Stimulated activated CD4-positive, alpha-beta T cell treated with anti-CD3 and anti-CD28 coated beads, Interleukin-4, amount 100 ng/mL, for 1 hour (primary cell): ENCODE measurements at regions not wholly inside any gene's neighbourhood (a gene's known extent, or its start where the extent isn't known, plus 50 kb on each side); places are given as distances from the start of the nearest gene placed in this dataset.
"Not testable (repeated sequence)": the region's sequence is repeated elsewhere in the genome, so short reads cannot be mapped to it uniquely, and the experiment has no call there.

Experiments
- DNase-seq: peaks from one replicate; pipeline ENCODE4 v3.0.0-alpha.2; 2020

DNA sequence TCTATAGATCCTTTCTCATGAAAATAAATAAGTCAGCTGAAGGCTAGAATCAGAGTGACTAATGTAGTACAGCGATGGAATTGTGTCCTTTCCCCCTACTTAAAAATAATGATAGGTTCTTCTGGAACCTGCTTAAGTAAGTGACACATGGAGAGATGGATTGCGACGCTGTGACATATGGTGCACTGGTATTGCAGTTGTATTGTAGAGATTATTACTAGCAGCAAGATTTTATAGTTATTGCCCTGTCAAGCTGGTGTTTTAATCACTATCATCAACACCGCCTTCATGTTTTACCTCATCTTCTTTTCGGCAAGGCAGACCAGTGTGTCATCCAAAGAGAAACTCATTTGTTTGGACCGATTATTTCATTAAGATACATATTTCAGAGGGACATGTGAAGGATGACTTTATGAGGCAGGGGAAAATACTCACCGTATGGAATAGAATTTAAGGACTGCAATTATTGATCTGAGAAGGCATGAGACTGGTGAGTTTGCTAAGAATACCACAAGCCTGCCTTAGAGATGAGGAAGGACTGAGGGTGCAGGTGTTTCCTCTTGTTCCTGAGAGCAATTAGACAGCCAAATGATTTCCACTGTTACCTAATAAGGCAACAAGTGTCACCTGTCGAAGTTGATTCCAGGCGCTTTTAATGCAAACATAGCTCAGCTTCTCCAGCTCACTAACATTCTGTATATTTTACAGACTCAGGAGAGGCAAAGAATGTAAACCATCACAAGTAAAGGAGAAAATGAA lies 1855.5 kb downstream of the MAT2B start:
- DNase-seq: no peak

DNA sequence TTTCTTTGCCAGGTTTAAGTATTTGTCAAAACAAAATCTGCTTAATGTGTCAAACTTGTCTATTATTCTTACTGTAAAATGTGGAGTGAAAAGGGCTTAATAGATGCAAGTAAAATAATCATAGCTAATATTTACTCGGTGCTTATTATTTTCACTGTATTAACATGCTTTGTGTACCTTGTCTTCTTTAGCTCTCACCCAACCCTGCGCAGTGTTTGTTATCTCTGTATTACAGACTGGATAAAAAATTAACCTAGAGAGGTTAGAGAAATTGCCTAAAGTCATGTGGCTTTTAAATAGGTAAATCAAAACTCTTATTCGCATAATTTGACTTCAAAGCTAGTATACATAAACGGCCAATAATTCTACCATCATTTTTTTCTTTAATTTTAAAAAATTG lies 1864.8 kb downstream of the MAT2B start:
- DNase-seq: no peak

DNA sequence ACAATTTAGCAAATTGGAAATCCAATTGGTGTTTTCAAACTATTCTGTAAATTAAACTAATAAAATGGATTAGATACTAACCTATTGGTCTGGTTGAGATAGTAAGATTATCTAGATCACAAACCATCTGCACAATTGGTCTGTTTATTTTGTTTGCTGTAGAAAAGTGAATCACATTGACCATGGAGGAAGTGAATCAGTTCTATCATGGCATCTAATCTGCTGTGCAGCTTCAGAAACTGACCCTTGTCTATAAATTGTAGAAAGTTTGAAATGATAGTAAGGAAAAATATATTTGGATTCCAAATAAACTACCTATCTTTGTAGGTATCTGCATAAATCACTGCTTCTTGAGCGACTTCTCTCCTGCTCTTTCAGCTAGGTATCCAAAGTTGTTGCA lies 1865.4 kb downstream of the MAT2B start:
- no peak for DNase-seq

DNA sequence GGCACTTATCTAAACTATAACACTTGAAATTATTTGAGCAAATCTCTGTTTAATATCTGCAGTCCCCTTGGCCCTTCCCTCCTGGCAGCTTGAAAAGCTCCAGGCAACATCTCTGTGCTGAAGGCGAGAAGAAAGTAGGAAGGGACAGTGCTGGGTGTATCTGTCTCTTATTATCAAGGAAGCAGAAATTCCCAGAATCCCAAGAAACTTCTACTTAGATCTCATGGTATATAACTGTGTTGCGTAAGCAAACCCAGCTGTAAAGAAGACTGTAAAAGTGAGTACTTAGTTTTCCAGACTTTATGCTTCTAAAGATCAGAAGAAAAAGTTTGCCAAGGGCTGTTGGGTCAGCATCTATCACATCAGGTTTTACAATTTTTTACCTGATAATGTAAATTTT lies 1869.8 kb downstream of the MAT2B start:
- DNase-seq: no peak

DNA sequence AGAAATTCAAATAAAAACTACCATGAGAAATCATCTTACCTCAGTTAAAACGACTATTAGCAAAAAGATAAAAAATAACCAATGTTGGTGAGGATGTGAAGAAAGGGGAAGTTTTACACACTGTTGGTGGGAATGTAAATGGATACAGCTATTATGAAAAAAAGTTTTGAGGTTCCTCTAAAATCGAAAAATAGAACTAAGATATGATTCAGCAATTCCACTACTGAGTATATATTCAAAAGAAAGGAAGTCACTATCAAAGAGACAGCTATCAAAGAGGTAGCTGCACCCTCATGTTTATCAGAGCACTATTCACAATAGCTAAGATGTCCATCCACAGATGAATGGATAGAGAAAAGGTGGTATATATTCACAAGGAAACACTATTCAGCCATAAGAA lies 1888.4 kb downstream of the MAT2B start:
- no peak for DNase-seq

DNA sequence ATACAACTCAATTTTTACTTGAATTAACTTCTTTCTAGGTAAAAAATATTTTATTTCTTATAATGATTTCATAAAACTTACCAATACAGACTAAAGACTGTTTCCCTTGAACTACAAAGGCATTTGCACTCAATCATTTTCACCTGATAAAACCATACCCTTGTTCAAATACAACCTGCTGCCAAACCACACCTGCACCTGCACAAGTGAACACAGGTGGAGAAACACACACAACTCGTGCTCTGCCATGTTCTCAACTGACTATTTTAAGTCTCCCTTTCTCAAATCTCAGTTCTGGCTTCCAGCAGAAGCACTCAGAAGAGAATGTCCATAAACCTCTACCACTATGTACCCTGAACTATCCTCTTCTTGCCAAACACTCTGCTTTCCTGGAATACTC lies 1892.1 kb downstream of the MAT2B start:
- no peak for DNase-seq

DNA sequence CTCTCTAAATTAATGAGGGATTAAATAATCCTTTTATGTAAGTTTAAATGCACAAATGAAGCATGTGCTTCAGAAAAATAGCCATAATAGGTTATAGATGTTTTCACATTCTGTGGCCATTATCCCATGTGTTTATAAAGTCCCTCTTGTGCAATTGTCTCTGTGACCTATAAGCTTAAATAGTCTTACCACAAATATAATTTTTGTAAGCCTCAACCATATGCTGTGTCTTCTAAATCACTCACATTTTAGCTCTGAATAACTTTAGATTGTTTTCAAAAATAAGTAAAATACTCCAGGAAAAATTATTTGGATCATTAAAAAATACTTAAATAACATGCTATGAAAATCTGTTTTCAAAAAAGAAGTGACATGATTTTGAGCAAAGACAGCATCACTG lies 1894.7 kb downstream of the MAT2B start:
- no peak for DNase-seq

DNA sequence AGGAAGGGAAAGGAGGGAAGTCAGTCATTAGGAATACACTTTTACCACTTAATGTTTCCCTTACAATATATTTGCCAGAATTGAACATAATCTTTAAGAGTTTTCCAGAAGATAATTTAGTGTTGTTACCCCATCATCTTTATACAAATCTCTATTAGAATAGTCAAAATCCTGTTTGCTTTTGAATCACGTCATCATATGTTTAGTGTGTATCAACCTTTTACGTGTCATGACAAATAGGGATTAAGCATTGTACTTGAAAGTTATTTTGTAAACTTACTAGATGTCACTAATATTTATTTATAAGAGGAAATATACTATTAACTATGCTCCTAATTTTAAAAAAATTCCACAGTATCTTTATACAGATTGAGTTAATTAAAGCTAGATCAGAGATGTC lies 1899.5 kb downstream of the MAT2B start:
- no peak for DNase-seq

DNA sequence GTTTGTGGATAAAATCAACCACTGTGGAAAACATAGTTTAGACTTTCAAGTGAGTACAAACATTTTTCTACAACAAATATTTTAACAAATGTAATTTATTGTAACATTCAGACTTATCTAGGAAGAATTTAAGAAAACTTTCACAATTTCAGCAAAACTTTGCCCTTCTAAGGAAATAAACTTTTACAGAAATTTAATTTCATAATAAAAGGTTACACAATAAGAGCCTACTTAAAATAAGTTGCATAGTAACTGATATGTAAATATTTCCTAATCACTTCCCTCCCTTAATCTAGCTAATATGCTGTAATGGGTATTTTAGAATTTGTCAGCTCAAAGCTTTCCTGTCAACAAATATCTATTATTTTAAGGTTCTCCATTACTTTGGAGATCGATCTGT lies 1899.9 kb downstream of the MAT2B start:
- no peak for DNase-seq

DNA sequence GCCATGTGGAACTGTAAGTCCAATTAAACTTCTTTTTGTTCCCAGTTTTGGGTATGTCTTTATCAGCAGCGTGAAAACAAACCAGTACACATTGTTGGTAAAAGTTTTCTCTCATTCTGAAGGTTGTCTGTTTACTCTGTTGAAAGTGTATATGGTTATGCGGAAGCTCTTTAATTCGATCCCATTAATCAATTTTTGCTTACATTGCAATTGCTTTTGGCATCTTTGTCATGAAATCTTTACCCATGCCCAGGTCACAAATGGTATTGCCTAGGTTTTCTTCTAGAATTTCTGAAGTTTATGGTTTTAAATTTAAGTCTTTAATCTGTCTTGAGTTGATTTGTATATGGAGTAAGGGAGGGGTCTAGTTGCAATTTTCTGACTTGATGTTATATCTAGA lies 1901.9 kb downstream of the MAT2B start:
- no peak for DNase-seq

DNA sequence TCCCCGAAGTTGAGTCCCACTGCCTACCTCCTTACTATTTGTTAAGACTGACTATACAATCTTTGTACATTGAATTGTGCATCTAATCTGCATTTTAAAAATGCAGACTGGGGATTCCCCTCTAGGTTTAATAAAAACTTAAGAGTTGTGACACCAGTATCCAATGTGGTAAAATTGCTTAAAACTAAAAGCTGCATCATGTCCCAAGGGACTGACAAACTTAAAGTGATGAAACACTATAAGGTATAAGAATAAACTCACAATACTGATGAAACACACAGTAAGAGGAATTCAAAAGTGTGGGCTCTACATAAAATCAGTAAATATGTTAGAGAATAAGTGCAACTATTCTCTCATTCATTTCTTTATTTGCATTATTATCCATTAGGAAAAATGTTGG lies 1905.1 kb downstream of the MAT2B start:
- DNase-seq: no peak

DNA sequence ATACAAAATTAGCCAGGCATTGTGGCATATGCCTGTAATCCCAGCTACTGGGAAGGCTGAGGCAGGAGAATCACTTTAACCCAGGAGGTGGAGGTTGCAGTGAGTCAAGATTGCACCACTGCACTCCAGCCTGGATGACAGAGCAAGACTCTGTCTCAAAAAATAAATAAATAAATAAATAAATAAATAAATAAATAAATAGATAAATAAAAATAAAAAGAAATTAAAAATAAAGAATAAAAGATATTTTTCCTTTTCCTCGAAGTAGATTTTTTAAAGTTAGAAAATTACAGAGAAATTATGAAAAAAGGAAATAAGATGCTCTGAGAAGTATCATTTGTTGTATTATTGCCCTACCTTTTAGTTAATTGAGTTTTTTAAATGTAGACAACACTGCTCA lies 1906.1 kb downstream of the MAT2B start:
- not testable (repeated sequence) for DNase-seq

DNA sequence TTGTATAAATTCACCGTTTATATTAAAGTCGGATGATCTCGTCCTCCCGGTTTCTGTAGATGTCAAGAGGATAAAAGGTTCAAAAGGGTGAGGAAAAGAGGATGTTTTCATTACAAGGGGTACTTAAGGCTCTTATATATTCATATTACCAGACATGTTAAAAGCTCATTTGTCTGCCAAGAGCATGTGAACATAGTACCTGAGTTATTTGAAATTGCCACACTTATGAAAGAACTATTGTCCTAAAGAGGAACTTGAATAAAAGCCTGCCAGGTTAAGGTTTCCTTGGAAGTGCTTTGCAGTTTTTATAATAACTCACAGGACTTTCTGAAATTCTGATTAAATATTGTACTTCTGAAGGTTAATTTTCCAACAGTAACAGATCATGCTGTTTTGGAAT lies 1915.1 kb downstream of the MAT2B start:
- no peak for DNase-seq

DNA sequence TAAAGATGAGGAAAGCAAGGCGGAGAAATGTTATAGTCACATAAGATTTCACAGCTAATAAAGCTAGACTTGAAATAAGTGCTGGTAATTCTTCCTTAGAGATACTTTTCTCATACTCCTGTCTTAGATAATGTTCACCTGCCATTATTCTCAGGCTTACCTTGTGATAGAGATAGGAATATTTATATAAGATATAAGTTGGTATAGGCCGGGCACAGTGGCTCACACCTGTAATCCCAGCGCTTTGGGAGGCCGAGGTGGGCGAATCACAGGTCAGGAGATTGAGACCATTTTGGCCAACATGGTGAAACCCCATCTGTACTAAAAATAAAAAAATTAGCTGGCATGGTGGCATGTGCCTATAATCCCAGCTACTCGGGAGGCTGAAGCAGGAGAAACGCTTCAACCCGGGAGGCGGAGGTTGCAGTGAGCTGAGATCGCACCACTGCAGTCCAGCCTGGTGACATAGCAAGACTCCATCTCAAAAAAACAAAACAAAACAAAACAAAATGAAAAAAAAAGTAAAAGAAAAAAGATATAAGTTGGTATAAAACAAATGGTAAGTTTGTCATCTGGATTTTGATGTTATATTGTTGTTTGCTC lies 1918.4 kb downstream of the MAT2B start:
- DNase-seq: no peak

DNA sequence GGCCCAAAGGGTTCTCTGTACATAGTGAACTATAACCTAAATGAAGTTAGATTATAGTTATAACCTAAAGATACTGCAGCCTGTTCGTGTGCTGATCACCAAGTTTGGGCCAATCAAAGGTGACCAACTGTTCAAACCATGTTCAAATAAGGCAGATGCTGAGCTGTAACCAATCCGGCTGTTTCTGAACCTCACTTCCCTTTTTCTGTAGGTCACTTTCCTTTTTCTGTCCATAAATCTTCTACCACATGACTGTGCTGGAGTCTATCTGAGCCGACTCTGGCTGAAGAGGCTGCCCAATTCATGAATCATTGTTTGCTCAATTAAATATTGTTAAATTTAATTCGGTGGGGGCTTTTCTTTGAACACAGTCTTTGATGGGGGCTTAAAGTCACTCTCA lies 1920.2 kb downstream of the MAT2B start:
- DNase-seq: no peak

DNA sequence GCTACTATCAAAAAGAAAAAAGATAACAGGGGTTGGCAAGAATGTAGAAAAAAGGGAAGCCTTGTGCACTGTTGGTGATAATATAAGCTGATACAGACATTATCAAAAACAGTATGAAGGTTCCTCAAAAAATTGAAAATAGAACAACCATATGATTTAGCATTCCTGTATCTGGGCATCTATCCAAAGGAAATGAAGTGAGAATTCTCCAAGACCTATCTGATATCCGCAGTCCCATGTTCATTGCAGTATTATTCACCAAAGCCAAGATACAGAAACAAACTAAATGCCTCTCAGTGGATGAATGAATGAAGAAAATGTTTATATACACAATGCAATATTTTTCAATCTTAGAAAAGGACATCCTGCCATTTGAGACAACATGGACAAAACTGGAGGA lies 1943.3 kb downstream of the MAT2B start:
- no peak for DNase-seq

DNA sequence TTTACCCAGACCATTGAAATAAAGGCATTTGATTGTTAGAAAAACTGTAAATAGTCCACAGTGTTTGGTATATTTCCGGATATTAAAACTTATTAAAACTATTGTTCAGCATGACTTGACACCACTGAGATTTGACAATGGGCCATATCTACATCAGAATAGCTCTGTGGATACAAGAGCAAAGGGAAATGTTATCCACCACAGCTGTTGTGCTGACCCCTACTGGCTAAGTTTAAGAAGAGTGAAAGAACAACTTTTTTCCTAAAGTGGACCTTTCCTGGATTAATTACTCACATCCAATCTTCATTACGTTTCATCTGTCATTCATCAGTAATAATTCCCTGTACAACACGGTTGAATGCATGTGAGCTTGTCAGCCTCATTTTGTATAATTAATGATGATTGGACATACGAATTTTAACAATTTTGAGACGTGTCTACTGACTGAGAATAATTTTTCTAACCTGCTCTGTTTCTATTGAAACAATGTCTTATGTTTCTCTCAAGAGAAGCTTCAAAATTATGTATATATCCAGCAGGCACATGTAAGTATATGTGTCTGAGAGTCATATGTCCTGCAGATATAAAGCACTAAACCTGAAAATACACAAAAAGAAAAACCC lies 1952.6 kb downstream of the MAT2B start:
- no peak for DNase-seq

DNA sequence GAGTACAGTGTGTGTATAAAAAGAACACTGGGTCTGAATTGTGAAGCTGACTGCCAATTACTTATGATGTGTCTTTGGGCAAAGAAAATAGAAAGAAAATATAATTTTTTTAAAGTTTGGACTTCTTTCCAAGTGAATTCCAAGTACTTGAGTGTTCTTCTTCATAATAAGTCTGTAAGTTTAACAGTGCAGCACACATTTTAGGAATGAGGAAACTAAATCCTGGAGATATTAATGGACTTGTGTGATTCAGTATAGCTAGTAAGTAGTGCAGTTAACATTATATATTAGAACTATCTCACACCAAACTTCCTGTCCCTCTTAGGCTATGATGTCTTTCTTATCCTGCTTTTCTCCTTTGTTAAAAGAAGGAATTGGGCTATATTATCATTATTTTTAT lies 1953.8 kb downstream of the MAT2B start:
- no peak for DNase-seq

DNA sequence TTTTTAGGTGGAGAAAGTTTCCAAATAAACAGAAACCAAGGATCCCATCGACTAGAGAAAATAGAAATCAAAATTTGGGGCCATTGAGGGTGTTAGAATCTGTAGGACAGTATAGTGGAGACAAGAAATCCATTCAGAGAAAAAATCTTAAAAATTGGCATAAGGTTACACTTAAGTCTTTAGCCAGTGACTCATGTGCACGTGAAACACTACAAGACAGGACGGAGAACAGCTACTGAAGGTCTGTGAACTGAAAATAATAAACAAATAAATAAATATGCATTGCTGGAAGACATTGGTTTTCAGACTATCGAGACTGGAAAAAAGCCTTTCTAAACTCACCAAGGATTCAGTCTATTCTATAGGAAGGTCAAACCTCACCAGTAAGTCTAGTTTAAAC lies 1955.5 kb downstream of the MAT2B start:
- DNase-seq: no peak

DNA sequence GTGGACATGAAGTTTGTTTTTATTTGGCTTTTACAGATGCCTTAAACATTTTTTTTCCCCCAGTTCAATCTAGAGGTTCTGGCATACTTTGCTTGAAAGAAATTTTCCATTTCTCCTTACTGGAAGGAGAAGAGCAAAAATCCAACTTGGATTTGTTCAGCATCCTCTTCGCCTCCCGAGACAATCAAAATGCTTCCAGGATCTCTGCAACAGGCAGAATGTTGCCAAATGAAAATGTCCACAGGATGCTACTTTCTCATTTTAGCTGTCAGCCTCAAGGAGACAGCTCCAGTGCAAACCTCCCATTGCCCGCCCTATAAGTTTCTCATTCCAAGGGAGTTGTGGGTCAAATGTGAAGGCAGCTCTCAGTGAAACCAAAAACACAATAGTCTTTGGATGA lies 1972.1 kb downstream of the MAT2B start:
- DNase-seq: no peak

DNA sequence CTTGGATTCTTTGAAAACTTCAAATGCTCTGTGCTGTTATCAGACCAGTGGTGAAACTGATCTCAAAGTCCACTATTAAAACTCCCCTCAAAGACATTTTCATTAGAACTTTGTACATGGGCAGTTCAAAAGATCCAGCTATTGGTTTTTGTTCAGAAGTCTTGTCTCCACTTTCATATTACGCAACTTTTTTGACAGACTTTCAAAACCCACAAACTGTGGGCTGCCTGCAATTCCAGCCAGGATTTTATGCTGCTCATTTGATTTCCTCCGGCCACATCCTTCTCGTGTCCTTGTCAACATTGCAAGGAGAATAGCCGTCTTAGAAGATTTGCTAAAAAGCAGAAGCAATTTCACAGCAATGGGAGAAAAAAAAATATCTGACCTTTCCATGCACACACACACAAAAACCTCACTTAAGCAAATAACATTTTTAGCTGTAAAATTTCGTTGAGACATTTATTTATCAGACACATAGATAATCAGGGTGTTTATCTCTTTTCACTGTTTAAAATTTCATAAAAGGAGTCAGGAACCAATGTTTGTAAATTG lies 1990.5 kb downstream of the MAT2B start:
- no peak for DNase-seq

DNA sequence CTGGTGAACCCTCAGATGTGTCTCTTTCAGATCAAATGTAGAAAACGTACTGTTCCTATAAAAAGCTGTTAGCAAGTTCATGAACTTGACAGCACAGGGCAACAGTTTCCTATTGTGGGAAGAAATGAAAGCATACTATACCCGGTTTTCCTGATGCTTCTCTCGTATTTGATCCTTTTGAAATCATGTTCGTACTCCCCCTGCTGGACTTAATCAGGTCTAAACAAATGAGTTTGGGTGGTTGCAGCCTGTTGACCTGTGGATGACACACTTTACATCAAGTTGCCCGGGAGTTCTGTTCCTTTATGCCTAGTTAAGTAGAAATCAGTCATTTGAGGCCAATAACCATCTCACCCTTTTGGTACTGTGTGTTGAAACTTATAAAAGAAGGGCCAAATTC lies 1992.3 kb downstream of the MAT2B start:
- no peak for DNase-seq

DNA sequence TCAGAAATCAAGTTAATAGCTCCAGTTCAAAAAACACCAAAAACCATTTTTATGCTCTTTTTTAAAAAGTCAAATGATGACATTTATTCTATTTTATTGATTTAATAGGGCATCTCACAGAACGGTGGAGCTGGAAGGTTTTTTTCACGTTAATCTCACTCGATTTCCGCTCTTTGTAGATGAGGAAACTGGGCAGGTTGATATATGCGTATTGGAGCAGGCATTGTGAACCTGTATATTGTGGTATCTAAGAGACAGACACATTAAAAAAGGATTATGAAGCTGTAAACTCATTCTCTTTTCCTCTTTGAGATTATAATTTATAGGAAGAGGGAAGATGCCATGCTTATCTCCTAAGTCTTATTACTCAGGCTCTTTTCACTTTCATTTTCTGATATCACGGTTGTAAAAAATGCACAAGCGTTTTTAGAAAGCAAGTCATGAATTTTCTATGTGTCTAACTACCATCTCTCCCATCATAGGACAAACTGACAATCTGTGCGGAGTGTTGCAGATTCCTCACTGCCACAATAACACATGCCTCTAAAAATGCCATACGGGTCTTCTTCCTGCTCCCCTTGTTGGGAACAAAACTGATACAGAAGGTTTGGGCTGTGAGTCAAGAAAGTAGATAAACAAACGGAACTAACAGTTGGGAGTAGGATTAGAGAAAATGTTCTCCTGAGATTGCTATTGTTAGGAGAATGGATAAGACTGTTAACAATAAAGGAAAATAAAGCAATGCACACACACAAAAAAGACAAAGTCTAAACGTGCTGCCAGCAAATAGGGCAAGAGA lies 1997.7 kb downstream of the MAT2B start:
- no peak for DNase-seq

DNA sequence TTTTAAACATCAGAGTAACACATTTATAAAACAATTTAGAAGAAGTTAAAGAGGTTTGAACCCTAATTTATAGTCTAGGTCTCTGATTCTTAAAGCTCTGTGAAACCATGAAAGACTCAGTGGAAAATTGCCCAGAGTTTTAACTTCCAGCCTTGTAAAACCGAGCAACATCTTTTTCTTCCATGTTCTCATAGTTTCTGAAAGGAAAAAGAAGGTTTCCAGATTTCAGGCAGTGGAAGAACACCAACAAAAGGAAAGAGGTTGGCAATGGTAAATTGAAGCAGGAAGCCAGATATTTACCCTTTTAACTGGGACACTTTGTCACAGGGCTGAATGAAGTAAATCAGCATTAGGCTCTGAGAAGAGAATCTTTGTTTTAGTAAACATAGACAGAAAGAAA lies 1999.3 kb downstream of the MAT2B start:
- DNase-seq: no peak
